22Rv1 (cell line): ENCODE measurements at regions not wholly inside any gene's neighbourhood (a gene's known extent, or its start where the extent isn't known, plus 50 kb on each side); places are given as distances from the start of the nearest gene placed in this dataset.

Source experiments
- CTCF ChIP-seq: fragments of 450-650 bp; IDR thresholded peaks from 2 replicates; pipeline ENCODE4 v1.5.1; 2017; ENCODE audit warnings: mild to moderate bottlenecking
- ZFX ChIP-seq: fragments of 450-650 bp; IDR thresholded peaks from 2 replicates; pipeline ENCODE4 v1.6.1; 2017; ENCODE audit warnings: antibody characterized with exemption, borderline replicate concordance

DNA sequence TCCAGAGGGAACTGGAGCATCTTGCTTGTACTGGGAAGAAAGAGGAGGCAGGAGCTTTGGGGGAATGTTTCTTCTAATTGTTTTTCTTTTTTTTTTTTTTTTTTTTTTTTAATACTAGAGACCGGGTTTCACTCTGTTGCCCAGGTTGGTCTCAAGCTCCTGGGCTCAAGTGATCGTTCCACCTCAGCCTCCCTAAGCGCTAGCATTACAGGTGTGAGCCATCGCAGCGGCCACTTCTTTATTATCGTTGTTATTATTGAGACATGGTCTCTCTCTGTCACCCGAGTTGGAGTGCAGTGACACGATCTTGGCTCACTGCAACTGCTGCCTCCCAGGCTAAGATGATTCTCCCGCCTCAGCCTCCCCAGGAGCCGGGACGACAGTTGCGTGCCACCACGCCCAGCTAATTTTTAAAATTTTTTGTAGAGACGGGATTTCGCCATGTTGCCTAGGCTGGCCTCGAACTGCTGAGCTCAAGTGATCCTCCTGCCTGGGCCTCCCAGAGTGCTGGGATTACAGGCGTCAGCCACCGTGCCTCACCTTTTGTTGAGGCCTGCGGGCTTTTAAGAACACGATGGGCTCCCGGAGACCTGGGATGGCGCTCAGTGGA is 137.3 kb upstream of the GSE1 start:
- TF ChIP-seq CTCF = no peak
- no peak for TF ChIP-seq ZFX
